GM21423 (cell line): ENCODE measurements at regions not wholly inside any gene's neighbourhood (a gene's known extent, or its start where the extent isn't known, plus 50 kb on each side); places are given as distances from the start of the nearest gene placed in this dataset.

ENCODE experiments used
- ATAC-seq: cut with Tn5 transposase; IDR thresholded peaks from one replicate; pipeline ENCODE4 v1.9.1; 2021; ENCODE audit warnings: mild to moderate bottlenecking, moderate library complexity; ENCODE audit not compliant: unreplicated experiment

GRCh38 chr9:82149501-82149946, 161.0 kb downstream of the SPATA31D1 start:
- no peak for ATAC-seq

- ATAC-seq: no peak
Measured at GRCh38 chr9:82152181-82152580, 163.6 kb downstream of the SPATA31D1 start.

GRCh38 chr9:82153032-82153431, 164.5 kb downstream of the SPATA31D1 start:
- ATAC-seq: no peak

DNA sequence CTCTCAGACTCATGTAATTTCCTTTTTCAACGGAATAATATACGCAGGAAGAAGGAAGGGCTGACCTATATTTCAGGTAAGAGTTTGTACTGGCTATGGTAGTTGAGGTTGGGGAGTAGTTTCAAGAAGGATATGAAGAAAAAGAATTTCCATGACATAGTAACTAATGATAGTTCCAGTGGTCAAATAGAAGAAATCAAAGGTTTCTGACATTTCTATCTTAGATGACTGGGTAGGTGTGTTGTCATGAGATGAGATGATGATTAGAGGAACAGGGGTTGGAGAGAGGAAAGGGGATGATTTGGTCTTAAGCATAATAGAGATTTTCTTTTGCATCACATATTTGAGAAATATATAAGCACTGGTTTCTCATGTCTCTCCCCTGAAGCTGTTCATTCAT, 166.0 kb downstream of the SPATA31D1 start:
- ATAC-seq: no peak

DNA sequence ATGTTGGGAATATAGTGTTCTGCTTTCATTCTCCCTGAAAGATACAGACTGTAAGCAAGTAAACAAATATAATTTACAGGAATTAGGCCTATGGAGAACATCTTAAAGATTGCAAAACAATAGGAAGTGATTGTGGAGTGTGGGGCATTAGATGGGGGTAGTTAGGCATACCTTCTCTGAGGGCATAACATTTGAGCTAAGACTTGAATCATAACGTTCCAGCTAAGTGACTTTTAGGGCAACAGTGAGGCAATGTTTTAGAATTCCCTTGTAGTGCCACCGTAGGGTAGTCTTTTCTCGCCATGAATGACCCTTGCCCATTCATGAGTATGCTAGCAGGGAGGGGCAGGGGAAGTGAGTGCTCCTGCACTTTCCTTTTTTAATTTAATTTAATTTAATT, 173.3 kb downstream of the SPATA31D1 start:
- no peak for ATAC-seq

DNA sequence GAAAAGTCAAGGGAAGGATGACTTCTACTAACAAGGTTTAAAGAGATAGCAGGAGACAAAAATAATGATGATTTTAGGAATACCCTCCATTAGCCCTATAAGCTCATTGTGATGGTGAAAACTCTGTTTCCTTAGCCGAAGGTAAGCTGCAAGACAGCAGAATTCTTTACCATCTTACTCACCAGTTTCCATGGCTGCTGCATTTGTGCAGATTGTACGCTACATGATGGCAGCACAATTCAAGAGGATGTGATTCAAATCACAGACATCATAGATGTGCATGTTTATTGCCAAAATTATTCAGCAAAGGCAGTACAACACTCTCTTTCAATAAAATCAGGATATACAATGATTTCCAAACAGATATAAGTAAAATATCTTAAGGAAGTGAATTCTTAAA, 175.6 kb downstream of the SPATA31D1 start:
- ATAC-seq: no peak

DNA sequence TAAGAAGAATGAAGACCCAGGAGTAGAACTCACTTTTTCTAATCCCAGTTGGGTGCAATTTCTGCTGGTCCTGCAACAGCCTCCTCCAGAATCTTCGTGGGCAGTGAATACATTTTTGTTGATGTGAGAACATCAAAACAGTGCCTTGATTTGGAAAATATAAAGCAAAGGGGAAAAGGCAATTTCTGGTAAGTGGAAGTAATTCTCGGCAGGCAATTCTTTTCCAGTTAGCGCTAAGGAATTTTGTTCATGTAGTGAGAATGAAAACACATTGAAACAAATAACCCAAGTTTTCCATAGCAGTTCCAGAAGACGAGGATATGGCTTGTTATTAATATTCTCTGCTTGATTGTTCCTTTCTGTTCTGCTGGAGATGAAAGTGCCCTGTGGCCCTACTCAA, 178.7 kb downstream of the SPATA31D1 start:
- ATAC-seq: no peak

DNA sequence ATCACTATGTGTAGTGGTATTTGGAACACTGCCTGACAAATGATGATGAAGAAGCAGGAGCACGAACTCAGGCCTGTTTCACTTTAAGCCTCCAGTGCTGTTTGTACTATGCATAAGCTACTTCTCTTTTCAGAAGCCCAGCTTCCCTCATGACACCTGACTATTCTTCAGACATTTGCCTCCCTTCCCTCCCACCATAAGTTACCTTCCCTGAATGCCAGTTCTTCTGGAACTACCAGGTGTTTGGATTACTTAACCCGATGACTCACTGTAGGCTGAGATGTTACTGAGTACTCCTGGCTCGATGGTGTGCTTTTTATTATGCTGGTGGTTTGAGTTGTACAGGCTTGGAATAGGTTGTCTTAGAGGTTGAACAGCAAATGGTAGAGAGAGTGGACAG, 180.0 kb downstream of the SPATA31D1 start:
- ATAC-seq: no peak

DNA sequence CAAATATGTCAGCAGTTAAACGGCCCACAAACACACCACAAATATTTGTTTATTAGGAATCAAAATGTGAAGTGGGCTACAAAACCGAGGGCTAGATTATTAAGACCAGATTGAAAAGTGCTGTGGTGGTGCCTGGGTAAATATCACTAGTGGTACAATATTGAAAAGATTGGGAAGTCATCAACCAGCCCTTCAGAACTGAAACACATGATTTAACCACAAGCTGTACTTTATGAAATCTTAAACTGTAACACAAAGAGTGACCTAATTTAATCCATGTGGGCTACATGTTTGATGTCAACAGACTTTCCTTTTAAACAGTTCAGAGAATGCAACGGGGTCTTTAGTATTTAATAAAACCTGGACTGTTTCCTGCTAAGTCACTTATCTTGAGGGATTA, 182.3 kb downstream of the SPATA31D1 start:
- ATAC-seq: no peak

DNA sequence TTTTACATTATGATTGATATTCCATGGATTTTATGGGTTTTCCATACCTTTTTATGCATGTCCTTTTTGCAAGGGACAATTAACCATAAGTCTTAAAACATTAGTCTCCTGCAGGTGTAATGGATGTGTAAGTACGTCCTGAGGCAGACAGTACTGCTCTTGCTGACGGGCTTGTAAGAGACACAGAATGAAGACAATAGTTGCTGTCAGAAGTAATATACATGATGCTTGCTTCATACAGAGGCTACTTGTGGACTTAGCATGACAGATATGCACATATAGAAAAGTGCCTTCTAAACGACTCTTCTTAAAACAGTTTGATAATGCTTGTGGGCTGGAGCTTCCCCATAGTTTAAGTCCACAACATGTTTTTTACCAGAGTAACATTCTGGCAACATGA, 182.7 kb downstream of the SPATA31D1 start:
- no peak for ATAC-seq

- no peak for ATAC-seq
Measured at GRCh38 chr9:82180711-82181110, 192.1 kb downstream of the SPATA31D1 start.

DNA sequence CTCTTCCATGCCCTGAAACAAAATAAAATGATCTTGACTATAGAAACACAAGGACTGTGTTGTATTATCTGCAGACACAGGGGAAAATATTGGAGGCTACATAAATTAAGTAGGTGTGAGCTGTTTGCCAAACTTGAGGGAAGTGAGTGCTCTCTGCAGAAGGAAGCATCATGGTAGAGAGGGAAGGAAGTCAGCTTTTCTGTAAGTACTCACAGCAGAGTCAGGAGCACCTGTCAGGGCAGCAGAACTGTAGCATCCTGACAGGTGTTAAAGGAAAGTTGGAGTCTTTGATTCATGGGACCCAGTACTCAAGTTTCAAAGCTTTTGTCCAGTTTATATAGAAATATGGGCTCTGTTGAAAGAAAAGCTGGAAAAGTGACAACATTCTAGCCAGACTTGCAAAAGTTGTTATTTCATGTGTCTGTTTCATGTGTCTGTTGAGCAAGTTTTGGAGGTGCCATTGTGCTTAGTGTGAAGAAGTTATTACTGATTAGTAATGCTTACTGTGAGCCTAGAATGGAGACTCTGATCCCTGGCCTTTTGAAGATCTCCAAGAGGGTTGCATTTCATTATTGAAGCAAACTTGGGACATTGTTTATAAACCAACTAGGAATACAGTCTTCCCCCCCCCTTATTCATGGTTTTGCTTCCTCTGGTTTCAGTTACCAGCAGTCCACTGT, 194.7 kb downstream of the SPATA31D1 start:
- no peak for ATAC-seq

- peak; percentile 78 for ATAC-seq
Measured at GRCh38 chr9:82184524-82184923, 196.0 kb downstream of the SPATA31D1 start.

DNA sequence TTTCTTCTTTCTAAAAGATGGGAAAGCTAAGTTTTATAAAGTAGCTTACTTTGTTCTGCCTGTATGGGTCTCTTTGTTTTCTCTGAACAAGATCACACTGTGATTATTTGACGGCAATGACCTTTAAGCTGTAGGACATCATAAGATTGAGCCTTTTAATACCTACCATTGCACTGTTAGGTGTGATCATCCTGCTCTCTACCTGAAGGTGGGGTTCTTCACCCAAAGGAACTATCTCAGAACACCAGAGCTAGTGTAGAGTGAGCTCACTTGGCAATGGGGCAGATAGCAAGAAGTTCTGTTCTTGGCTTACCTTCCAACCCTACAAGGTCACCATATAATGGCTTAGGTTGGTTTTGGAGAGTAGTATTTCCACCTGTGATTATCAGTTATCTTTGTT, 200.2 kb downstream of the SPATA31D1 start:
- no peak for ATAC-seq

GRCh38 chr9:82191082-82191770, 202.7 kb downstream of the SPATA31D1 start:
- ATAC-seq: no peak

DNA sequence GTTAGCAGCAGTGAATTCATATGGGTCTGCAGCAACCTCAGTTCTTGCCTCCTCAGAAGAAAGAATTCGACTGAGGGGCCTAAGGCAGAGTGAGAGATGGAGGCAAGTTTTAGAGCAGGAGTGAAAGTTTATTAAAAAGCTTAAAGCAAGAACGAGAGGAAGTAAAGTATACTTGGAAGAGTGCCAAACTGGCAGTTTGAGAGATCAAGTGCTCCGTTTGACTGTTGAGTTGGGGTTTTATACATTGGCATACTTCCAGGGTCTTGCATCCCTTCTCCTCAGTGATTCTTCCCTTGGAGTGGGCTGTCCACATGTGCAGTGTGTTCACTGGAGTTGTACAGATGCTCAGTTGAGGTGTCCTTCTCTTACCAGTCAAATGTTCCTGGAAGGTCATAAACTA, 203.6 kb downstream of the SPATA31D1 start:
- no peak for ATAC-seq

- ATAC-seq: no peak
Measured at GRCh38 chr9:82196622-82197441, 208.3 kb downstream of the SPATA31D1 start.

DNA sequence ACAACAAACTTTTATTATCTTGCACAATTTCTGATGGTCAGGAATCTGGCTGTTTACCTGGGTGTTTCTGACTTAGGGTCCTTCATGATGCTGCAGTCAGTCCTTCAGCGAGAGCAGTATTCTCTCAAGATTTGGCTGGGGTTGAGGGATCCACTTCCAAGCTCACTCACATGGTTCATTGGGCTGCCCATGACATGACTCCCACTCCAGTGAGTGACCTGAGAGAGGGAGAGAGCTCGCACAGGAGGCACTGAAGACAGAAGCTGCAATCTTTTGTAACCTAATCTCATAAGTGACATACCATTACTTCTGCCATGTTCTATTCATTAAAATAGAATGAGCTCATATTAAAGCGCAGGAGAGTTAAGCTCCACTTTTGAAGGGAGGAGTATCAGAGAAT, 212.6 kb downstream of the SPATA31D1 start:
- ATAC-seq: no peak

DNA sequence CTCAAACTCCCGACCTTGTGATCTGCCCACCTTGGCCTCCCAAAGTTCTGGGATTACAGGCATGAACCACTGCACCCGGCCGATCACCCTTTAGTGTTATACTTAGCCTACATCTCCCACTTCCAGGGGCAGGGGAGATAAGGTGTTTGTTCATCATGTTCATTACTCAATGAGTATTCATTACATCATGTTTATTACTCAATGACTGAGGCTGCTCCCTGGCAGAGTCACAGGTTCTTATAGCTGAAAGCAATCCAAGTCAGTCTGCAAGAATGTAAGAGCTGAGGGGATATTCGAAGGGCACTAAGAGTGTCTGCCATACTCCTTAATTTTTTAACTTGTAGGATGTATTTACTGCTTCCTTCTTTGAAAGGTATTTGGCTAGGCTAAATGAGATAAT, 214.2 kb downstream of the SPATA31D1 start:
- ATAC-seq: no peak

DNA sequence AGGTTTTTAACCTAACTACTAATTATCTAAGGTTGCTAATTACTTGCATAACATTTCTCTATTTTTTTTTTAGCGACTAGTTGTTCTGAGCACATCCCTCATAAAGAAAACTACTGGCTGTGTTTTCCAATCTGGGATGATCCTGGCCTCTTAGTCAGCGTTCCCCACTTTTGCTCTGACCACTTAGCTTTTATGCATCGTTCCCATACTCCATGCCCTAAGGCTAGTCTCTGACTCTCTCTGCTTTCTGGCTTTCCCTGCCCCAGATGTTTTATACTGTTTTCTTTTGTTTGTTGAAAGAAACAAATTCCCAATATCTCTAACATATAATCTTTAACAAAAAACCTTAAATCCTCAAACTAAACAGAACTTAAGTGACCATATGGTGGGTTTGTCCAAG, 217.9 kb downstream of the SPATA31D1 start:
- no peak for ATAC-seq

GRCh38 chr9:82206946-82207345, 218.4 kb downstream of the SPATA31D1 start:
- no peak for ATAC-seq
